ENCODE measurements at regions not wholly inside any gene's neighbourhood (a gene's known extent, or its start where the extent isn't known, plus 50 kb on each side); places are given as distances from the start of the nearest gene placed in this dataset.
A peak's percentile ranks its signal among the peaks of the same experiment; 100 is the strongest.

DNA sequence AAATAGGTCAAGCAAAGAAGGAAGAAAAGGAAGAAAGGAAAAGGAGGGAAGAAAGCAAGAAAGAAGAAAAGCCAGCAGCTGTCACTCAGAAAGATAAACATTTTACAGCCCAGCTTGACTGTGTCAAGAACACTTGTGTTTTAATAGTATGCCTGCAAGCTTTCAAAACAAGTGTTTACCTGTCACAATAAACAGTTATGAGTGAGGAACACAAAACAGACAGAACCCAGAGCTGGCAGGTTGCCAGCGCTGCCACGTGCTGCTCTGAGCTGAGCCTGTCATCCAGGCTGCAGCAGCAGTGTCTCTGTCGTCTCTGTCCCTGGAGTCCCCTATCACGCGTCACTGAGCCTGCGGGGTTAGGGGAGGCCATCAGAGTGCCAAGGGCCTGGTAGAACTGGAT lies 827.6 kb upstream of the AUTS2 start:
- no peak for FAIRE-seq
- intact Hi-C loops (cut with DNase I) = no loop called here
- no peak overlapping the region for H3K9ac ChIP-seq (ENCODE audit: low read length in 3 of 3)
- no peak overlapping the region for H3K4me3 ChIP-seq (ENCODE audit: low read length in 3 of 3)
- H3K27ac ChIP-seq (ENCODE audit: low read depth in 2 of 2, low read length in 2 of 2) = no peak overlapping the region
- H3K9me3 ChIP-seq (ENCODE audit: control insufficient read depth in 2 of 3, insufficient read depth in 1 of 3, low read length in 3 of 3) = no peaks in the 10 kb centered on the region
- H3K36me3 ChIP-seq (ENCODE audit: control insufficient read depth in 2 of 3, insufficient read depth in 3 of 3, low read length in 3 of 3) = no peaks in the 10 kb centered on the region
- H3K27me3 ChIP-seq (ENCODE audit: control insufficient read depth, insufficient read depth, low read length) = no peaks in the 10 kb centered on the region
- no peaks in the 10 kb centered on the region for H3K4me1 ChIP-seq (ENCODE audit: control insufficient read depth in 2 of 3, insufficient read depth in 2 of 3, low read depth in 1 of 3, low read length in 3 of 3)
- DNase-seq = peak in 3 of 5 donors; percentile 34 to 74 (median 71)
- TF ChIP-seq CTCF (IDR thresholded peaks at IDR 0.05; ENCODE audit: borderline replicate concordance, extremely low read depth, insufficient read depth) = no peak

GRCh38 chr7:68776326-68776725 lies 821.9 kb upstream of the AUTS2 start:
- H3K4me1 ChIP-seq (ENCODE audit: control insufficient read depth in 2 of 3, insufficient read depth in 2 of 3, low read depth in 1 of 3, low read length in 3 of 3) = no peaks in the 10 kb centered on the region
- no peak for TF ChIP-seq CTCF (IDR thresholded peaks at IDR 0.05; ENCODE audit: borderline replicate concordance, extremely low read depth, insufficient read depth)
- intact Hi-C loops (cut with DNase I) = no loop called here
- H3K9me3 ChIP-seq (ENCODE audit: control insufficient read depth in 2 of 3, insufficient read depth in 1 of 3, low read length in 3 of 3) = no peaks in the 10 kb centered on the region
- DNase-seq (no peak), FAIRE-seq (no peak)
- H3K27ac ChIP-seq (ENCODE audit: low read depth in 2 of 2, low read length in 2 of 2) = no peak overlapping the region
- H3K36me3 ChIP-seq (ENCODE audit: control insufficient read depth in 2 of 3, insufficient read depth in 3 of 3, low read length in 3 of 3) = no peaks in the 10 kb centered on the region
- no peak overlapping the region for H3K4me3 ChIP-seq (ENCODE audit: low read length in 3 of 3)
- H3K27me3 ChIP-seq (ENCODE audit: control insufficient read depth, insufficient read depth, low read length) = no peaks in the 10 kb centered on the region
- H3K9ac ChIP-seq (ENCODE audit: low read length in 3 of 3) = no peak overlapping the region

GRCh38 chr7:68783684-68784083 lies 814.6 kb upstream of the AUTS2 start:
- TF ChIP-seq CTCF (IDR thresholded peaks at IDR 0.05; ENCODE audit: borderline replicate concordance, extremely low read depth, insufficient read depth) = no peak
- FAIRE-seq (no peak), DNase-seq (peak in 2 of 5 donors; percentile 24 to 54)

GRCh38 chr7:68785036-68785435 lies 813.2 kb upstream of the AUTS2 start:
- TF ChIP-seq CTCF (IDR thresholded peaks at IDR 0.05; ENCODE audit: borderline replicate concordance, extremely low read depth, insufficient read depth) = no peak
- FAIRE-seq = no peak
- no peak overlapping the region for H3K9ac ChIP-seq (ENCODE audit: low read length in 3 of 3)
- H3K27me3 ChIP-seq (ENCODE audit: control insufficient read depth, insufficient read depth, low read length) = no peaks in the 10 kb centered on the region
- no peaks in the 10 kb centered on the region for H3K4me1 ChIP-seq (ENCODE audit: control insufficient read depth in 2 of 3, insufficient read depth in 2 of 3, low read depth in 1 of 3, low read length in 3 of 3)
- peak in 1 of 5 donors; percentile 21 for DNase-seq
- H3K36me3 ChIP-seq (ENCODE audit: control insufficient read depth in 2 of 3, insufficient read depth in 3 of 3, low read length in 3 of 3) = no peaks in the 10 kb centered on the region
- no peak overlapping the region for H3K27ac ChIP-seq (ENCODE audit: low read depth in 2 of 2, low read length in 2 of 2)
- intact Hi-C loops (cut with DNase I) = no loop called here
- no peaks in the 10 kb centered on the region for H3K9me3 ChIP-seq (ENCODE audit: control insufficient read depth in 2 of 3, insufficient read depth in 1 of 3, low read length in 3 of 3)
- H3K4me3 ChIP-seq (ENCODE audit: low read length in 3 of 3) = no peak overlapping the region

More at GRCh38 chr7:68783684-68784083, 814.6 kb upstream of the AUTS2 start:
- Histone ChIP-seq H3K9ac (ENCODE audit: low read length in 3 of 3) (no peak overlapping the region), H3K27ac (ENCODE audit: low read depth in 2 of 2, low read length in 2 of 2) (no peak overlapping the region), H3K27me3 (ENCODE audit: control insufficient read depth, insufficient read depth, low read length) (no peaks in the 10 kb centered on the region), H3K9me3 (ENCODE audit: control insufficient read depth in 2 of 3, insufficient read depth in 1 of 3, low read length in 3 of 3) (no peaks in the 10 kb centered on the region), H3K4me3 (ENCODE audit: low read length in 3 of 3) (no peak overlapping the region), H3K4me1 (ENCODE audit: control insufficient read depth in 2 of 3, insufficient read depth in 2 of 3, low read depth in 1 of 3, low read length in 3 of 3) (no peaks in the 10 kb centered on the region), H3K36me3 (ENCODE audit: control insufficient read depth in 2 of 3, insufficient read depth in 3 of 3, low read length in 3 of 3) (no peaks in the 10 kb centered on the region)
- intact Hi-C loops (cut with DNase I) = no loop called here

Data from kidney (tissue), 13 donors.